Endothelial cell of umbilical vein (primary cell): ENCODE measurements at regions not wholly inside any gene's neighbourhood (a gene's known extent, or its start where the extent isn't known, plus 50 kb on each side); places are given as distances from the start of the nearest gene placed in this dataset.

ENCODE experiments used
- BruUV-seq: library from RNA; stranded (reverse); fragments of 400-500 nt; replicated peaks from 2 replicates; lab custom pipeline; 2021; lab: Mats Ljungman, UMichigan
- CTCF ChIA-PET: fragments of 300-600, 350-600 bp; sonication (Branson Sonifier 250); formaldehyde crosslinking; loops from one replicate; lab custom pipeline; 2021; ENCODE audit warnings: antibody characterized with exemption, inconsistent platforms; lab: Charles Lee
- POLR2A ChIA-PET: fragments of 300-600, 350-600 bp; sonication (Branson Sonifier 250); formaldehyde crosslinking; loops from one replicate; lab custom pipeline; 2021; ENCODE audit warnings: antibody characterized with exemption, inconsistent platforms; lab: Charles Lee
- DNase-seq: peaks from one replicate; pipeline ENCODE4 v3.0.0-alpha.2; 2011; ENCODE audit warnings: low read depth, low spot score
- FAIRE-seq: peaks from 2 replicates; lab custom pipeline; 2011; peaks lifted over from hg19 to GRCh38; lab: Jason Lieb, UNC
- H2AFZ ChIP-seq: 2 replicates; pipeline ENCODE4 v1.6.0; 2012; ENCODE audit warnings: low read depth, low read length, control low read depth, inconsistent platforms
- H3K27ac ChIP-seq: 2 replicates; pipeline ENCODE4 v1.5.1; 2011; ENCODE audit warnings: low read depth, mild to moderate bottlenecking, control low read depth, low read length, moderate library complexity; ENCODE audit not compliant: insufficient read depth
- H3K27me3 ChIP-seq, 2 experiments: 2 replicates each; pipeline versions ENCODE4 v1.6.0 to v1.6.1; 2011; ENCODE audit warnings: low read length in 2 of 2, mixed read lengths in 1 of 2; ENCODE audit not compliant: control insufficient read depth in 2 of 2, insufficient read depth in 2 of 2
- H3K36me3 ChIP-seq, 2 experiments: 2 replicates in 1 of 2; 3 replicates in 1 of 2; pipeline ENCODE4 v1.5.1; 2011; ENCODE audit warnings: low read length in 2 of 2, mild to moderate bottlenecking in 1 of 2, moderate library complexity in 1 of 2; ENCODE audit not compliant: control insufficient read depth in 2 of 2, insufficient read depth in 2 of 2; ENCODE audit errors: extremely low read depth in 1 of 2
- H3K4me1 ChIP-seq: 3 replicates; pipeline ENCODE4 v1.5.1; 2011; ENCODE audit warnings: mild to moderate bottlenecking, low read length; ENCODE audit not compliant: control insufficient read depth, insufficient read depth; ENCODE audit errors: extremely low read depth
- H3K4me2 ChIP-seq: 2 replicates; pipeline ENCODE4 v1.6.1; 2011; ENCODE audit warnings: low read length, control low read depth, mixed read lengths; ENCODE audit not compliant: insufficient read depth
- H3K4me3 ChIP-seq, 3 experiments: fragments of 200-600 bp in 1 of 3; sonication (generic), shearing (Covaris generic) in 1 of 3; replicated peaks in 1 of 3; 2 replicates each; pipeline ENCODE4 v1.5.1; 2011 to 2016; ENCODE audit warnings: control low read depth in 3 of 3, low read length in 3 of 3, mild to moderate bottlenecking in 2 of 3, inconsistent platforms in 1 of 3, low read depth in 1 of 3, moderate library complexity in 1 of 3; ENCODE audit not compliant: insufficient read depth in 1 of 3
- H3K79me2 ChIP-seq: 2 replicates; pipeline ENCODE4 v1.6.0; 2012; ENCODE audit warnings: low read length, inconsistent platforms; ENCODE audit not compliant: control insufficient read depth, insufficient read depth
- H3K9ac ChIP-seq: replicated peaks from 2 replicates; pipeline ENCODE3; 2011; ENCODE audit warnings: low read length, control low read depth; ENCODE audit not compliant: insufficient read depth; ENCODE audit errors: extremely low read depth
- H3K9me1 ChIP-seq: replicated peaks from 3 replicates; pipeline ENCODE4 v1.6.0; 2011; ENCODE audit warnings: mild to moderate bottlenecking, low read length; ENCODE audit not compliant: control insufficient read depth, insufficient read depth; ENCODE audit errors: extremely low read depth
- H3K9me3 ChIP-seq: replicated peaks from 2 replicates; pipeline ENCODE4 v1.5.1; 2012; ENCODE audit warnings: low read length, inconsistent platforms; ENCODE audit not compliant: control insufficient read depth, insufficient read depth
- H4K20me1 ChIP-seq: replicated peaks from 2 replicates; pipeline ENCODE3; 2011; ENCODE audit warnings: mild to moderate bottlenecking, low read length; ENCODE audit not compliant: control insufficient read depth, insufficient read depth; ENCODE audit errors: extremely low read depth
- CTCF ChIP-seq, 2 donors: IDR thresholded peaks; 1 replicate in 1 of 2; 2 replicates in 1 of 2; pipeline ENCODE4 v1.5.1; 2011; ENCODE audit warnings: low read length in 2 of 2, mild to moderate bottlenecking in 2 of 2, moderate library complexity in 2 of 2, control low read depth in 1 of 2, inconsistent platforms in 1 of 2, low read depth in 1 of 2; ENCODE audit not compliant: insufficient read depth in 1 of 2; ENCODE audit errors: extremely low read depth in 1 of 2
- EZH2 ChIP-seq: IDR thresholded peaks from 2 replicates; pipeline ENCODE4 v1.6.1; 2012; ENCODE audit warnings: borderline replicate concordance, low read depth, mild to moderate bottlenecking, moderate library complexity, low read length, inconsistent platforms; ENCODE audit not compliant: severe bottlenecking
- FOS ChIP-seq: IDR thresholded peaks from 2 replicates; pipeline ENCODE4 v1.6.1; 2011; ENCODE audit warnings: mild to moderate bottlenecking, low read length, moderate library complexity, borderline replicate concordance; ENCODE audit not compliant: insufficient read depth
- GATA2 ChIP-seq: IDR thresholded peaks from 2 replicates; pipeline ENCODE4 v1.7.0; 2011; ENCODE audit warnings: low read depth, mild to moderate bottlenecking, moderate library complexity, mixed read lengths, low read length; ENCODE audit not compliant: insufficient read length, insufficient read depth
- JUN ChIP-seq: IDR thresholded peaks from 2 replicates; pipeline ENCODE4 v1.6.1; 2011; ENCODE audit warnings: borderline replicate concordance, low read depth; ENCODE audit not compliant: insufficient read length, insufficient read depth
- MAX ChIP-seq: IDR thresholded peaks from 2 replicates; pipeline ENCODE4 v1.6.1; 2011; ENCODE audit not compliant: insufficient read depth, insufficient read length
- MYC ChIP-seq: IDR thresholded peaks from one replicate; pipeline ENCODE4 v1.6.1; 2011; ENCODE audit warnings: mild to moderate bottlenecking, low read depth, low read length
- POLR2A ChIP-seq: IDR thresholded peaks from 2 replicates; pipeline ENCODE4 v1.6.1; 2012; ENCODE audit warnings: low read depth, mild to moderate bottlenecking, control low read depth, low read length
- POLR2AphosphoS5 ChIP-seq: IDR thresholded peaks from 2 replicates; pipeline ENCODE4 v1.6.1; 2012; ENCODE audit warnings: low read depth, mild to moderate bottlenecking, control low read depth, low read length, moderate library complexity; ENCODE audit not compliant: insufficient read depth
- dilution Hi-C: fragments of 300-500 bp; cut with MboI; formaldehyde crosslinking; loops from one replicate; pipeline ENCODE4 v1.15.0; 2019; ENCODE audit warnings: low sequenced_read_pairs; ENCODE audit not compliant: extremely low pct_ligation_motif_present
- intact Hi-C: fragments of 100-400 bp; cut with micrococcal nuclease; formaldehyde crosslinking; loops from one replicate; pipeline ENCODE4 v1.10.0; 2022

DNA sequence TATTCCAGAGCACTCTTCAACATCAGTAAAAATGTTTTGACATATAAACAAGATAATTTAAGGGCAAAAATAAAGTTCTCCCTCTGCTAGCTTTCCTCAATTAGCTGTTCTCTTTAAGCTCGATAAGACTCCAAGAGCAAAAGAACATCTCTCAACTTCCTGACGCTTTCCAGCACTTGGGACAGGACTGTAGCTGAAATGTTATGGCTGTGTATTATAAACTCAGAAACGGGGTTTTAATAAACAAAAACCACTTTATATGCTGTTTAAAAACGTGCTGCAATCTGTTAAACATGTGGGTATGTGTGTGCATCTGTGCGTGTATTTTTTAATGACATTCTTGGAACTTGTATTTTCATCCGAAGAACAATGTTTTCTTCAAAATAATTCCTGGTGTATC is 71.5 kb upstream of the RGS2 start:
- BruUV-seq: no TSS peak

More for the DNA sequence above, 71.5 kb upstream of the RGS2 start:
- no peaks in the 10 kb centered on the region for H3K9me1 ChIP-seq
- no peak overlapping the region for H3K4me2 ChIP-seq
- H4K20me1 ChIP-seq: no peaks in the 10 kb centered on the region
- TF ChIP-seq JUN (no peak), EZH2 (no peak), CTCF (IDR thresholded peaks at IDR 0.05; ENCODE audit: extremely low read depth in 1 of 2, insufficient read depth in 1 of 2, low read depth in 1 of 2, low read length in 2 of 2) (no peak), FOS (no peak), MAX (no peak), POLR2A (no peak), GATA2 (no peak), POLR2AphosphoS5 (no peak), MYC (no peak)
- dilution Hi-C loops: no loop called here
- H2AFZ ChIP-seq: no peak overlapping the region
- FAIRE-seq (no peak), DNase-seq (no peak)
- H3K27me3 ChIP-seq: no peaks in the 10 kb centered on the region
- CTCF ChIA-PET: interaction anchor here (1.9 kb wide), 1 partner anchor 8 kb away, joined by 6 read pairs; no protein-coding TSS in a partner anchor
- H3K79me2 ChIP-seq: no peaks in the 10 kb centered on the region
- POLR2A ChIA-PET: no interaction called here
- intact Hi-C loops: no loop called here
- H3K9me3 ChIP-seq: no peaks in the 10 kb centered on the region
- no peak overlapping the region for H3K9ac ChIP-seq
- no peaks in the 10 kb centered on the region for H3K4me1 ChIP-seq
- no peak overlapping the region for H3K4me3 ChIP-seq
- H3K36me3 ChIP-seq: no peaks in the 10 kb centered on the region
- no peak overlapping the region for H3K27ac ChIP-seq
